WERI-Rb-1 (cell line): ENCODE measurements at regions not wholly inside any gene's neighbourhood (a gene's known extent, or its start where the extent isn't known, plus 50 kb on each side); places are given as distances from the start of the nearest gene placed in this dataset.

Experiments used
- DNase-seq: peaks from one replicate; pipeline ENCODE4 v3.0.0-alpha.2; 2020
- H3K27ac ChIP-seq: fragments of 250-450 bp; sonication (Bioruptor Pico); 2 replicates; pipeline ENCODE4 v1.5.1; 2020; ENCODE audit warnings: mild to moderate bottlenecking, moderate library complexity
- H3K27me3 ChIP-seq: fragments of 250-450 bp; sonication (Bioruptor Pico); 2 replicates; pipeline ENCODE4 v1.5.1; 2021; ENCODE audit warnings: mild to moderate bottlenecking, low read depth, moderate library complexity; ENCODE audit not compliant: insufficient read depth, severe bottlenecking
- H3K36me3 ChIP-seq: fragments of 250-450 bp; sonication (Bioruptor Pico); 2 replicates; pipeline ENCODE4 v1.5.1; 2020; ENCODE audit warnings: mild to moderate bottlenecking, moderate library complexity
- H3K4me3 ChIP-seq: 2 replicates; pipeline ENCODE4 v1.5.1; 2011; ENCODE audit warnings: low read depth, mild to moderate bottlenecking, control low read depth, low read length
- H3K9me3 ChIP-seq: fragments of 250-450 bp; sonication (Bioruptor Pico); 2 replicates; pipeline ENCODE4 v1.5.1; 2021; ENCODE audit warnings: mild to moderate bottlenecking, moderate library complexity; ENCODE audit not compliant: severe bottlenecking
- TF ChIP-seq, protein P1 (sequence below): IDR thresholded peaks from 2 replicates; pipeline ENCODE4 v1.5.1; 2011; ENCODE audit warnings: low read depth, mild to moderate bottlenecking, control low read depth, inconsistent platforms, low read length

DNA sequence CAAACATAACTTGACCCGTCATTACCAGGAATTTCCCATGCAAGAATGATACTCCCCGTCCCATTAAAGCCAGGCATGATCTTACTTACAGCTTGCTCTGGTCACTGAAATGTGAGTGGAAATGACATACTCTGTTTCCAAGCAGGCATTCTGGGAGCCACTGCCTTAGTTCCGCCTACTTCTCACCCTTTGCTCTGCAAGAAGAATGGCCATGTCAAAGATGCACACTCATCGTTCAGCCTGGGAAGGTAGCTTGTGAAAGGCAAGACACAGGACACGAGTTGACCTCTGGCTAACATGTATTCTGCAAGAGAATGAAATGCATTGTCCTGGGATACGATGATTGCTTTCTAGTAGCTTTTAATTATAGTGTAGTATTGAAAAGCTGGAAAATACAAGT, 1144.4 kb downstream of the NLGN4X start:
- H3K27ac ChIP-seq: no peak overlapping the region
- TF ChIP-seq, protein P1, sequence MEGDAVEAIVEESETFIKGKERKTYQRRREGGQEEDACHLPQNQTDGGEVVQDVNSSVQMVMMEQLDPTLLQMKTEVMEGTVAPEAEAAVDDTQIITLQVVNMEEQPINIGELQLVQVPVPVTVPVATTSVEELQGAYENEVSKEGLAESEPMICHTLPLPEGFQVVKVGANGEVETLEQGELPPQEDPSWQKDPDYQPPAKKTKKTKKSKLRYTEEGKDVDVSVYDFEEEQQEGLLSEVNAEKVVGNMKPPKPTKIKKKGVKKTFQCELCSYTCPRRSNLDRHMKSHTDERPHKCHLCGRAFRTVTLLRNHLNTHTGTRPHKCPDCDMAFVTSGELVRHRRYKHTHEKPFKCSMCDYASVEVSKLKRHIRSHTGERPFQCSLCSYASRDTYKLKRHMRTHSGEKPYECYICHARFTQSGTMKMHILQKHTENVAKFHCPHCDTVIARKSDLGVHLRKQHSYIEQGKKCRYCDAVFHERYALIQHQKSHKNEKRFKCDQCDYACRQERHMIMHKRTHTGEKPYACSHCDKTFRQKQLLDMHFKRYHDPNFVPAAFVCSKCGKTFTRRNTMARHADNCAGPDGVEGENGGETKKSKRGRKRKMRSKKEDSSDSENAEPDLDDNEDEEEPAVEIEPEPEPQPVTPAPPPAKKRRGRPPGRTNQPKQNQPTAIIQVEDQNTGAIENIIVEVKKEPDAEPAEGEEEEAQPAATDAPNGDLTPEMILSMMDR: no peak
- no peak overlapping the region for H3K4me3 ChIP-seq
- H3K9me3 ChIP-seq: no peaks in the 10 kb centered on the region
- H3K27me3 ChIP-seq: peaks cover 46% of the 10 kb centered on the region
- DNase-seq: no peak
- no peaks in the 10 kb centered on the region for H3K36me3 ChIP-seq

DNA sequence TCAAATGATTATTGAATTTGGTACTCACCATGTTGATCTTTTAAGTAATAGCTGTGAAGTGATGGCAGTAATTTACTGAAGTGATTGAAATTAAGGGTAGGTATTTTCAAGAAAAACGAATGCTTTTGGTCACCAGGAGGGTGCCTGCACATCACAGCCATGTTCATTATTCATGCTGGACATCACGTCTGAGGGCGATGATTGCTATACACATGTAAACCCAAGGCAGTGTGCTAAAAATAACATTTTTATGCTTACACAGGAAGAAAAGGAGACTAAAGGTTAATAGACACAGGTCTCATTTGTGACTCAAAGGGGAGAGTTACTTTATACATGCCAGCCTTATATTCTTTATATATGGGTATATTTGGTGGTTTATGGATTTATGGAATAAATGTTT, 1146.0 kb downstream of the NLGN4X start:
- DNase-seq: no peak

DNA sequence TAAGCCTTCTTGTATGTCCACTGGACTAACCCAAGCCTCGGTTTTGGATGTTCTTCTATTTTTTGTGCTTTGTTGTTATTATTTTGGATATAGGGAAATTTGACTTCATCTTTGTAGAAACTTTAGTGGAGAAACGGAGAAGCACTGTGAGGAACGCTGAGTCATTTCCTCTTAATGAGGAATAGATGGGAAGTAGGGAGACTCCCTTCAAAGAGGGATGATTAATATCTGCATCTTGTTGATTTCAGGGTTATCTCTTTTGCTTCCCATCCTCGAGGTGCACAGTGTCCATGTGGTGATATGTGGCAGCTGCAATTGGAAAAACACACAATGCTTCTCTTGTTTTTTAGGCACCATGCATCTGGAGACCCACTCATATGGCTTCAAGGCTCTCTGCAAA, 1147.9 kb downstream of the NLGN4X start:
- no peak overlapping the region for H3K4me3 ChIP-seq
- H3K36me3 ChIP-seq: no peaks in the 10 kb centered on the region
- no peak for DNase-seq
- peaks cover 37% of the 10 kb centered on the region for H3K27me3 ChIP-seq
- TF ChIP-seq, protein P1: no peak
- H3K9me3 ChIP-seq: no peaks in the 10 kb centered on the region
- H3K27ac ChIP-seq: no peak overlapping the region

More for the DNA sequence above, 1146.0 kb downstream of the NLGN4X start:
- Histone ChIP-seq H3K27me3 (peaks cover 44% of the 10 kb centered on the region), H3K9me3 (no peaks in the 10 kb centered on the region), H3K27ac (no peak overlapping the region), H3K4me3 (no peak overlapping the region), H3K36me3 (no peaks in the 10 kb centered on the region)
- TF ChIP-seq, protein P1: no peak

DNA sequence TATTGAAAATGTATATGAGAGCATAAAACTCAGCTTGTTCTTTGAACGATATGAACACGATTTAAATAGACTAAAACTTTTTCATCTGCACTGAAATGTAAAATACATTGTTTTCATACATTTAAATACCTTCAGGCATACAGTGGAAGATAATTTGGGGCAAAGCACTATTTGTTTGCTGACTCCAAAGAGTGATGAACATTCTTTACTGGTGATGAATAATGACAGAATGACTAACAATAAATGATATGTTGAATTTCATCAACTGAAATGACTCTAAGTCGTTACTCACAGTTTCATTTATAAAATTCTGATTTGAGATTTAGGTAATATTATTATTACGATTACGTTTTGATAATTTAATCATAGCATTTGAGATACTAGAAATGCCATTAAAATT, 1160.1 kb downstream of the NLGN4X start:
- Histone ChIP-seq H3K4me3 (no peak overlapping the region), H3K27me3 (peaks cover 30% of the 10 kb centered on the region), H3K9me3 (no peaks in the 10 kb centered on the region), H3K27ac (no peak overlapping the region), H3K36me3 (no peaks in the 10 kb centered on the region)
- DNase-seq: no peak
- TF ChIP-seq, protein P1: no peak

DNA sequence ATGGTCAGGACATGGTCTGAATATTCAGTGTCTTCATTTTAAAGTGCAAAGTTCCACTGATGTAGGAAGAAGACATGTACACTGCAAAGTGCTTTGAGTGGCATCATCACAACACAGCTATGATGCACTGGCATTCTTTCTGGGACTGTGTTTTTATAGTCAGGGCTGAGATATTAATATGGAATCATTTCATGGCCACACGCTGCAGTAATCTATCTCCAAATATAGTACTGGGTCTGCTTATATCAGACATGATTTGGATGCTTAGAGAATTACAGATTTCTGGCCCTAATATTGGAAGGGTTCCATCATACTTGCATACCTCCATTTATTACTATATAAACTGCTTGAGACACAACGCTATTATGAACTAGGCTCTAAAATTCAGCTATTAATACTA, 1170.9 kb downstream of the NLGN4X start:
- no peak overlapping the region for H3K4me3 ChIP-seq
- H3K36me3 ChIP-seq: no peaks in the 10 kb centered on the region
- TF ChIP-seq, protein P1: no peak
- no peak overlapping the region for H3K27ac ChIP-seq
- H3K9me3 ChIP-seq: no peaks in the 10 kb centered on the region
- no peak for DNase-seq
- H3K27me3 ChIP-seq: peaks cover 4% of the 10 kb centered on the region

DNA sequence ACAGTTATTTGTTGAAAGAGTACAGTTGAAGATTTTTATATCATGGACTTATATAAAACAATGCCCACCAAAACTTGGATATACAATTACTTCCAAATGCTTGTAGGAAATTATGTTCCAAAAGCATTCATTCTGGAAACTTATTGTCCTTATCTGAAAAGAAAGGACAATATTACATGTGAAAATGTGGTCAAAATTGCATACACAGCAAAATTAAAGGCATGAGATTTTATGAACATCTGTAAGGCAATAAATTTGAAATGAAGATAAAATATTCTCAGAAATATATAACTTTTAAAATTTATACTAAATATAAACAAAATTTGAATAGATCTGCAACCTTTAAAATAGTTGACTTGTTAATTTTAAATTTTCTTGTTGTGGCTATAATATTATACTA, 1173.8 kb downstream of the NLGN4X start:
- H3K27ac ChIP-seq: no peak overlapping the region
- peaks cover 6% of the 10 kb centered on the region for H3K27me3 ChIP-seq
- DNase-seq: no peak
- no peaks in the 10 kb centered on the region for H3K36me3 ChIP-seq
- TF ChIP-seq, protein P1: no peak
- H3K4me3 ChIP-seq: no peak overlapping the region
- H3K9me3 ChIP-seq: no peaks in the 10 kb centered on the region
